DND-41 (cell line): ENCODE measurements at regions not wholly inside any gene's neighbourhood (a gene's known extent, or its start where the extent isn't known, plus 50 kb on each side); places are given as distances from the start of the nearest gene placed in this dataset.
"Not testable (repeated sequence)": the region's sequence is repeated elsewhere in the genome, so short reads cannot be mapped to it uniquely, and the experiment has no call there.

Source experiments
- ATAC-seq: fragments of 200-7000 bp; cut with Tn5 transposase; 3 replicates; pipeline ENCODE4 v1.9.1; 2021; ENCODE audit warnings: low read depth; ENCODE audit not compliant: insufficient read depth
- DNase-seq: peaks from one replicate; pipeline ENCODE4 v3.0.0-alpha.2; 2020
- H2AFZ ChIP-seq: 2 replicates; pipeline ENCODE4 v1.6.0; 2012; ENCODE audit warnings: low read depth, low read length
- H3K27ac ChIP-seq: 2 replicates; pipeline ENCODE4 v1.5.1; 2012; ENCODE audit warnings: low read length, inconsistent platforms
- H3K27me3 ChIP-seq: fragments of 200-600 bp; sonication (generic); 2 replicates; pipeline ENCODE4 v1.6.0; 2012; ENCODE audit warnings: low read length, mild to moderate bottlenecking, inconsistent platforms; ENCODE audit not compliant: insufficient read depth, poor library complexity
- H3K36me3 ChIP-seq: 2 replicates; pipeline ENCODE4 v1.5.1; 2012; ENCODE audit warnings: low read length, inconsistent platforms; ENCODE audit not compliant: insufficient read depth
- H3K4me1 ChIP-seq: 2 replicates; pipeline ENCODE4 v1.5.1; 2012; ENCODE audit warnings: mild to moderate bottlenecking, low read length; ENCODE audit not compliant: insufficient read depth
- H3K4me2 ChIP-seq: 2 replicates; pipeline ENCODE4 v1.6.0; 2012; ENCODE audit warnings: mild to moderate bottlenecking, moderate library complexity, low read length, inconsistent platforms; ENCODE audit not compliant: insufficient read depth
- H3K4me3 ChIP-seq, 2 experiments: fragments of 200-600 bp in 1 of 2; shearing (Covaris generic) in 1 of 2; 2 replicates each; pipeline ENCODE4 v1.5.1; 2012 to 2016; ENCODE audit warnings: inconsistent platforms in 2 of 2, low read length in 2 of 2, mild to moderate bottlenecking in 2 of 2, low read depth in 1 of 2, moderate library complexity in 1 of 2
- H3K79me2 ChIP-seq: 2 replicates; pipeline ENCODE4 v1.6.0; 2012; ENCODE audit warnings: low read length, inconsistent platforms; ENCODE audit not compliant: insufficient read depth
- H3K9ac ChIP-seq: 2 replicates; pipeline ENCODE4 v1.6.0; 2012; ENCODE audit warnings: low read depth, mild to moderate bottlenecking, inconsistent platforms, low read length, moderate library complexity
- H3K9me3 ChIP-seq: 2 replicates; pipeline ENCODE4 v1.5.1; 2012; ENCODE audit warnings: low read length, moderate library complexity, mild to moderate bottlenecking, inconsistent platforms; ENCODE audit not compliant: insufficient read depth, severe bottlenecking
- H4K20me1 ChIP-seq: 2 replicates; pipeline ENCODE4 v1.6.0; 2012; ENCODE audit warnings: low read length; ENCODE audit not compliant: insufficient read depth
- CTCF ChIP-seq: IDR thresholded peaks from 2 replicates; pipeline ENCODE4 v1.5.1; 2012; ENCODE audit warnings: borderline replicate concordance, low read length, moderate library complexity, mild to moderate bottlenecking; ENCODE audit not compliant: poor library complexity, severe bottlenecking; ENCODE audit errors: extremely low read depth
- EZH2 ChIP-seq: IDR thresholded peaks from 3 replicates; pipeline ENCODE4 v1.6.1; 2012; ENCODE audit warnings: borderline replicate concordance, low read depth, mild to moderate bottlenecking, moderate library complexity, low read length, inconsistent platforms; ENCODE audit not compliant: severe bottlenecking

GRCh38 chr11:37277896-37278465 is 679.9 kb upstream of the RAG2 start:
- H4K20me1 ChIP-seq: no peaks in the 10 kb centered on the region
- no peaks in the 10 kb centered on the region for H3K9me3 ChIP-seq
- H3K4me3 ChIP-seq: no peak overlapping the region
- TF ChIP-seq CTCF: no peak
- TF ChIP-seq EZH2: no peak
- DNase-seq (no peak), ATAC-seq (no peak)
- H3K36me3 ChIP-seq: no peaks in the 10 kb centered on the region
- H3K4me2 ChIP-seq: no peak overlapping the region
- H3K79me2 ChIP-seq: no peaks in the 10 kb centered on the region
- no peak overlapping the region for H2AFZ ChIP-seq
- no peak overlapping the region for H3K9ac ChIP-seq
- no peaks in the 10 kb centered on the region for H3K27me3 ChIP-seq
- no peak overlapping the region for H3K27ac ChIP-seq
- no peaks in the 10 kb centered on the region for H3K4me1 ChIP-seq

- TF ChIP-seq EZH2 (no peak), CTCF (no peak)
- no peak overlapping the region for H3K9ac ChIP-seq
- no peaks in the 10 kb centered on the region for H3K4me1 ChIP-seq
- H3K27ac ChIP-seq: no peak overlapping the region
- no peaks in the 10 kb centered on the region for H3K79me2 ChIP-seq
- no peak overlapping the region for H2AFZ ChIP-seq
- no peak overlapping the region for H3K4me3 ChIP-seq
- DNase-seq (no peak), ATAC-seq (no peak)
- no peaks in the 10 kb centered on the region for H3K9me3 ChIP-seq
- no peaks in the 10 kb centered on the region for H4K20me1 ChIP-seq
- H3K36me3 ChIP-seq: no peaks in the 10 kb centered on the region
- H3K27me3 ChIP-seq: no peaks in the 10 kb centered on the region
- H3K4me2 ChIP-seq: no peak overlapping the region
Measured at GRCh38 chr11:37264783-37265182, 666.7 kb upstream of the RAG2 start.

GRCh38 chr11:37264060-37264459 is 666.0 kb upstream of the RAG2 start:
- Histone ChIP-seq H3K9me3 (no peaks in the 10 kb centered on the region), H3K4me3 (no peak overlapping the region), H3K9ac (no peak overlapping the region), H3K79me2 (no peaks in the 10 kb centered on the region), H3K36me3 (no peaks in the 10 kb centered on the region), H4K20me1 (no peaks in the 10 kb centered on the region), H3K4me1 (no peaks in the 10 kb centered on the region), H2AFZ (no peak overlapping the region), H3K27me3 (no peaks in the 10 kb centered on the region), H3K4me2 (no peak overlapping the region), H3K27ac (no peak overlapping the region)
- DNase-seq: no peak
- no peak for TF ChIP-seq CTCF
- no peak for TF ChIP-seq EZH2
- no peak for ATAC-seq

GRCh38 chr11:37263467-37263866 is 665.4 kb upstream of the RAG2 start:
- not testable (repeated sequence) for H3K9ac ChIP-seq, ATAC-seq, H3K4me3 ChIP-seq, H3K36me3 ChIP-seq, H3K27ac ChIP-seq, H3K4me2 ChIP-seq, H3K4me1 ChIP-seq, DNase-seq, H4K20me1 ChIP-seq, H3K9me3 ChIP-seq, H3K79me2 ChIP-seq, H2AFZ ChIP-seq, H3K27me3 ChIP-seq
